ENCODE measurements at regions not wholly inside any gene's neighbourhood (a gene's known extent, or its start where the extent isn't known, plus 50 kb on each side); places are given as distances from the start of the nearest gene placed in this dataset.

DNA sequence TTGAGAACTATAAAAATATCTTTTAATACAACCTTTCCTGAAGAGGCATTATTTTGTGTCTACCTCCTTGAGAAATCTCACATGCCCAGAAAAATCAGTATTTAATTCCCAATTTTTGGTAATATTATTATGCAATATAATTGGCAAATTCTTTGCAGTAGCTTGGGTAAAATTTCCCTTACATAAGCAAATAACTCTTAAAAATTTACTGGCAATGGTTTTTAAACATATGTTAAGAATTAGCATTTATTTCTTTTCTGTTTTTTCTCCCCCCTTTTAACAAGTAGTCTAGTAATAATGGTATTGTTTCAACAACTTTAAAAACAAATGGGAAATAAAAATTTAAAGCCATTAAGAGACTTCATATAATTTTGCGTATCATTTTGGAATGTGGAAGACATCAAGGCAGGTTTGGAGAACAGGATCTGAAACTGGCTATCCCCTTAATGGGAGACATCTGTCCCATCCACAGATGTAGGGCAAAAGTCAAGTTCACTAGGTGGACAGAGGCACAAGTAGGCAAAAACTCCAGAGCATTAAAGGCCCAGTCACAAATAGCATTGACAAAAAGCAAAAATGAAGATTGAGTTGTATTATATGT is 89.6 kb upstream of the AADACL2 start:
- no peaks in the 10 kb centered on the region for H3K4me1 Mint-ChIP-seq (ENCODE audit: low read depth, unreplicated experiment)
- CTCF ChIA-PET: no interaction called here
- H3K4me3 Mint-ChIP-seq (ENCODE audit: low read depth, unreplicated experiment): no peak overlapping the region
- H3K27me3 Mint-ChIP-seq (ENCODE audit: unreplicated experiment): no peaks in the 10 kb centered on the region
- BruUV-seq (replicated peaks): no TSS peak
- no peak overlapping the region for H3K27ac Mint-ChIP-seq (ENCODE audit: unreplicated experiment)
- DNase-seq: no peak
- intact Hi-C loops (cut with micrococcal nuclease; ENCODE audit: unreplicated experiment): no loop called here
- TF ChIP-seq, protein P1, sequence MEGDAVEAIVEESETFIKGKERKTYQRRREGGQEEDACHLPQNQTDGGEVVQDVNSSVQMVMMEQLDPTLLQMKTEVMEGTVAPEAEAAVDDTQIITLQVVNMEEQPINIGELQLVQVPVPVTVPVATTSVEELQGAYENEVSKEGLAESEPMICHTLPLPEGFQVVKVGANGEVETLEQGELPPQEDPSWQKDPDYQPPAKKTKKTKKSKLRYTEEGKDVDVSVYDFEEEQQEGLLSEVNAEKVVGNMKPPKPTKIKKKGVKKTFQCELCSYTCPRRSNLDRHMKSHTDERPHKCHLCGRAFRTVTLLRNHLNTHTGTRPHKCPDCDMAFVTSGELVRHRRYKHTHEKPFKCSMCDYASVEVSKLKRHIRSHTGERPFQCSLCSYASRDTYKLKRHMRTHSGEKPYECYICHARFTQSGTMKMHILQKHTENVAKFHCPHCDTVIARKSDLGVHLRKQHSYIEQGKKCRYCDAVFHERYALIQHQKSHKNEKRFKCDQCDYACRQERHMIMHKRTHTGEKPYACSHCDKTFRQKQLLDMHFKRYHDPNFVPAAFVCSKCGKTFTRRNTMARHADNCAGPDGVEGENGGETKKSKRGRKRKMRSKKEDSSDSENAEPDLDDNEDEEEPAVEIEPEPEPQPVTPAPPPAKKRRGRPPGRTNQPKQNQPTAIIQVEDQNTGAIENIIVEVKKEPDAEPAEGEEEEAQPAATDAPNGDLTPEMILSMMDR (IDR thresholded peaks at IDR 0.05; ENCODE audit: unreplicated experiment): no peak
- no peaks in the 10 kb centered on the region for H3K9me3 Mint-ChIP-seq (ENCODE audit: low read depth, unreplicated experiment)
- H3K36me3 Mint-ChIP-seq (ENCODE audit: insufficient read depth, unreplicated experiment): no peaks in the 10 kb centered on the region

GRCh38 chr3:151639418-151639740 is 94.3 kb upstream of the AADACL2 start:
- Mint-ChIP-seq H3K9me3 (ENCODE audit: low read depth, unreplicated experiment) (no peaks in the 10 kb centered on the region), H3K27ac (ENCODE audit: unreplicated experiment) (no peak overlapping the region), H3K4me3 (ENCODE audit: low read depth, unreplicated experiment) (no peak overlapping the region), H3K4me1 (ENCODE audit: low read depth, unreplicated experiment) (no peaks in the 10 kb centered on the region), H3K27me3 (ENCODE audit: unreplicated experiment) (no peaks in the 10 kb centered on the region), H3K36me3 (ENCODE audit: insufficient read depth, unreplicated experiment) (no peaks in the 10 kb centered on the region)
- CTCF ChIA-PET: no interaction called here
- DNase-seq: no peak
- TF ChIP-seq, protein P1 (IDR thresholded peaks at IDR 0.05; ENCODE audit: unreplicated experiment): no peak
- intact Hi-C loops (cut with micrococcal nuclease; ENCODE audit: unreplicated experiment): no loop called here
- BruUV-seq (replicated peaks): no TSS peak

GRCh38 chr3:151638555-151639417 is 94.9 kb upstream of the AADACL2 start:
- H3K27me3 Mint-ChIP-seq (ENCODE audit: unreplicated experiment): no peaks in the 10 kb centered on the region
- H3K9me3 Mint-ChIP-seq (ENCODE audit: low read depth, unreplicated experiment): no peaks in the 10 kb centered on the region
- TF ChIP-seq, protein P1 (IDR thresholded peaks at IDR 0.05; ENCODE audit: unreplicated experiment): no peak
- CTCF ChIA-PET: interaction anchor here (0.6 to 0.7 kb wide), 2 partner anchors 41 to 237 kb away, joined by 3 read pairs; no protein-coding TSS in a partner anchor
- H3K4me1 Mint-ChIP-seq (ENCODE audit: low read depth, unreplicated experiment): no peaks in the 10 kb centered on the region
- intact Hi-C loops (cut with micrococcal nuclease; ENCODE audit: unreplicated experiment): no loop called here
- H3K4me3 Mint-ChIP-seq (ENCODE audit: low read depth, unreplicated experiment): no peak overlapping the region
- no peak for DNase-seq
- H3K36me3 Mint-ChIP-seq (ENCODE audit: insufficient read depth, unreplicated experiment): no peaks in the 10 kb centered on the region
- no TSS peak for BruUV-seq (replicated peaks)
- no peak overlapping the region for H3K27ac Mint-ChIP-seq (ENCODE audit: unreplicated experiment)

DNA sequence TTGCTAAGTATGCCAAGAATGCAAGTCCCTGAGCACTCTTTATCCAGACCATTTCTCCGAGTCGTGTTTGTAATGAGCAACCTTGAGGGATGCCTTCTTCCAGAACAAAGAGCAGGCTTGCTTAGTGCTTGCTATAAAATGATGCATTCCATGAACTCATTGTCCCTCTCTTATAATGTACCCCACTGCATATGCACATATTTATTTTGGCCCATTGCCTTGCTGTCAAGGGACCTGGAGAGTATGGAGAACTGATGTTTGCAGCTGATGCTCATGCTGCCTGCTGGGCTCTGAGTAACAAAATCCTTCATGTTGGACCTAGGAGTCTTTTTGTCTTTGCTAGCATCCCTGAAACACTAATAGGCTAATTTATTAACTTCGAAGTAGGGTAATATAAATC is 97.8 kb upstream of the AADACL2 start:
- Mint-ChIP-seq H3K36me3 (ENCODE audit: insufficient read depth, unreplicated experiment) (no peaks in the 10 kb centered on the region), H3K9me3 (ENCODE audit: low read depth, unreplicated experiment) (no peaks in the 10 kb centered on the region), H3K4me3 (ENCODE audit: low read depth, unreplicated experiment) (no peak overlapping the region), H3K4me1 (ENCODE audit: low read depth, unreplicated experiment) (peaks cover 16% of the 10 kb centered on the region), H3K27me3 (ENCODE audit: unreplicated experiment) (no peaks in the 10 kb centered on the region), H3K27ac (ENCODE audit: unreplicated experiment) (no peak overlapping the region)
- BruUV-seq (replicated peaks): no TSS peak
- intact Hi-C loops (cut with micrococcal nuclease; ENCODE audit: unreplicated experiment): no loop called here
- TF ChIP-seq, protein P1 (IDR thresholded peaks at IDR 0.05; ENCODE audit: unreplicated experiment): no peak
- CTCF ChIA-PET: no interaction called here
- no peak for DNase-seq

All from Calu3 (cell line).